ENCODE measurements at regions not wholly inside any gene's neighbourhood (a gene's known extent, or its start where the extent isn't known, plus 50 kb on each side); places are given as distances from the start of the nearest gene placed in this dataset.

GRCh38 chr10:1911771-1912170 lies 174.4 kb upstream of the ADARB2 start:
- no peak overlapping the region for H3K4me3 Mint-ChIP-seq
- Histone ChIP-seq H3K4me1 (ENCODE audit: insufficient read depth, low read length) (no peaks in the 10 kb centered on the region), H3K27ac (ENCODE audit: low read depth in 1 of 2, low read length in 2 of 2) (no peak overlapping the region), H3K36me3 (ENCODE audit: insufficient read depth, low read length) (no peaks in the 10 kb centered on the region), H3K9me3 (ENCODE audit: control insufficient read depth in 1 of 2, insufficient read depth in 1 of 2, low read length in 2 of 2) (no peaks in the 10 kb centered on the region), H3K27me3 (ENCODE audit: control insufficient read depth in 1 of 2, insufficient read depth in 2 of 2, low read length in 2 of 2) (no peaks in the 10 kb centered on the region), H3K4me3 (ENCODE audit: low read length) (no peak overlapping the region)
- ChIA-PET CTCF (interaction anchor here (0.7 kb wide), 1 partner anchor 16 kb away, joined by 3 read pairs; no protein-coding TSS in a partner anchor), POLR2A (no interaction called here)
- no peak for ATAC-seq (ENCODE audit: poor library complexity)
- H3K4me1 Mint-ChIP-seq (ENCODE audit: low read depth), result no peaks in the 10 kb centered on the region
- H3K9me3 Mint-ChIP-seq, result no peaks in the 10 kb centered on the region
- no peaks in the 10 kb centered on the region for H3K36me3 Mint-ChIP-seq (ENCODE audit: low read depth)
- intact Hi-C loops (cut with DNase I, micrococcal nuclease), result no loop called here
- no peak overlapping the region for H3K27ac Mint-ChIP-seq
- no peak for DNase-seq
- H3K27me3 Mint-ChIP-seq, result no peaks in the 10 kb centered on the region
- TF ChIP-seq CTCF (IDR thresholded peaks at IDR 0.05), result no peak

- no peaks in the 10 kb centered on the region for H3K9me3 ChIP-seq (ENCODE audit: control insufficient read depth in 1 of 2, insufficient read depth in 1 of 2, low read length in 2 of 2)
- Mint-ChIP-seq H3K9me3 (no peaks in the 10 kb centered on the region), H3K4me3 (no peak overlapping the region), H3K36me3 (ENCODE audit: low read depth) (no peaks in the 10 kb centered on the region), H3K27ac (no peak overlapping the region), H3K27me3 (no peaks in the 10 kb centered on the region), H3K4me1 (ENCODE audit: low read depth) (no peaks in the 10 kb centered on the region)
- TF ChIP-seq CTCF (IDR thresholded peaks at IDR 0.05), result no peak
- no peak overlapping the region for H3K27ac ChIP-seq (ENCODE audit: low read depth in 1 of 2, low read length in 2 of 2)
- H3K4me1 ChIP-seq (ENCODE audit: insufficient read depth, low read length), result no peaks in the 10 kb centered on the region
- H3K36me3 ChIP-seq (ENCODE audit: insufficient read depth, low read length), result no peaks in the 10 kb centered on the region
- intact Hi-C loops (cut with DNase I, micrococcal nuclease), result no loop called here
- no peaks in the 10 kb centered on the region for H3K27me3 ChIP-seq (ENCODE audit: control insufficient read depth in 1 of 2, insufficient read depth in 2 of 2, low read length in 2 of 2)
- no peak overlapping the region for H3K4me3 ChIP-seq (ENCODE audit: low read length)
- POLR2A ChIA-PET, result no interaction called here
- ATAC-seq (ENCODE audit: poor library complexity) (no peak), DNase-seq (no peak)
- CTCF ChIA-PET, result no interaction called here
These were observed 166.7 kb upstream of the ADARB2 start for GRCh38 chr10:1903982-1904381.

- H3K27ac ChIP-seq (ENCODE audit: low read depth in 1 of 2, low read length in 2 of 2), result no peak overlapping the region
- no peaks in the 10 kb centered on the region for H3K9me3 Mint-ChIP-seq
- peaks cover 6% of the 10 kb centered on the region for H3K4me1 ChIP-seq (ENCODE audit: insufficient read depth, low read length)
- no peak overlapping the region for H3K27ac Mint-ChIP-seq
- peaks cover 0 to 3% of the 10 kb centered on the region in 2 experiments for H3K9me3 ChIP-seq (ENCODE audit: control insufficient read depth in 1 of 2, insufficient read depth in 1 of 2, low read length in 2 of 2)
- DNase-seq (no peak), ATAC-seq (ENCODE audit: poor library complexity) (no peak)
- TF ChIP-seq CTCF (IDR thresholded peaks at IDR 0.05), result no peak
- no peaks in the 10 kb centered on the region for H3K36me3 ChIP-seq (ENCODE audit: insufficient read depth, low read length)
- intact Hi-C loops (cut with DNase I, micrococcal nuclease), result no loop called here
- H3K4me1 Mint-ChIP-seq (ENCODE audit: low read depth), result peaks cover 7% of the 10 kb centered on the region
- H3K4me3 ChIP-seq (ENCODE audit: low read length), result no peak overlapping the region
- no peak overlapping the region for H3K4me3 Mint-ChIP-seq
- H3K36me3 Mint-ChIP-seq (ENCODE audit: low read depth), result no peaks in the 10 kb centered on the region
- no peaks in the 10 kb centered on the region for H3K27me3 Mint-ChIP-seq
- no peaks in the 10 kb centered on the region for H3K27me3 ChIP-seq (ENCODE audit: control insufficient read depth in 1 of 2, insufficient read depth in 2 of 2, low read length in 2 of 2)
- CTCF ChIA-PET, result no interaction called here
- POLR2A ChIA-PET, result no interaction called here
These were observed 158.8 kb upstream of the ADARB2 start for GRCh38 chr10:1896153-1896552.
